ENCODE measurements at regions not wholly inside any gene's neighbourhood (a gene's known extent, or its start where the extent isn't known, plus 50 kb on each side); places are given as distances from the start of the nearest gene placed in this dataset.

DNA sequence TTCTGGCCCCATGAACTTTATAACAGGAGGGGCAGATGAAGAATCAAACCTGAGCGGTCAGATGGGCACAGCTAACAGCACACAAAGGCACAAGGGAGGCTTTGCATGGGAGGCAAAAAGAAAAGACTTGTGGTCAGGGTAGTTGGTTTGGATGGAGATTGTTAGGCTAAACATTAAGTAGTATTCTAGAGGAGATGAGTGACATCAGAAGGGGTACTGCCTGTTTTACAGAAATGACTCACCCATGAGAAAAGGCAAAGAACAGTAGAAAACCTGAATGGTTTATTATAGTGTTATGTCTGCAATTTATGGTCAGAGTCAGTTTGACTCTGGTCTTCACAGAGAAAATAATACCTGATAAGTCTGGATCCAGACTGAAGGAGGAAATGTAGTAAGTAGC lies 129.8 kb upstream of the KIRREL3 start:
- CTCF ChIA-PET (ENCODE audit: unreplicated experiment): no interaction called here
- Histone ChIP-seq H3K79me2 (ENCODE audit: insufficient read depth, low read depth, low read length) (no peaks in the 10 kb centered on the region), H4K20me1 (ENCODE audit: insufficient read depth, low read length) (no peaks in the 10 kb centered on the region), H2AFZ (ENCODE audit: low read length) (no peak overlapping the region), H3K36me3 (ENCODE audit: insufficient read depth, low read length) (no peaks in the 10 kb centered on the region), H3K4me1 (ENCODE audit: insufficient read depth, low read length, poor library complexity, severe bottlenecking) (no peaks in the 10 kb centered on the region), H3K27ac (ENCODE audit: low read depth, low read length, poor library complexity, severe bottlenecking) (no peak overlapping the region), H3K4me3 (ENCODE audit: low read depth, low read length, poor library complexity, severe bottlenecking) (no peak overlapping the region), H3K9me3 (ENCODE audit: low read length) (no peaks in the 10 kb centered on the region), H3K9me2 (ENCODE audit: insufficient read depth, low read length) (no peaks in the 10 kb centered on the region), H3K4me2 (ENCODE audit: low read length) (no peak overlapping the region)
- no peak for TF ChIP-seq EZH2phosphoT487 (IDR thresholded peaks at IDR 0.05; ENCODE audit: borderline replicate concordance, low read depth, low read length)
- TF ChIP-seq, protein P1, sequence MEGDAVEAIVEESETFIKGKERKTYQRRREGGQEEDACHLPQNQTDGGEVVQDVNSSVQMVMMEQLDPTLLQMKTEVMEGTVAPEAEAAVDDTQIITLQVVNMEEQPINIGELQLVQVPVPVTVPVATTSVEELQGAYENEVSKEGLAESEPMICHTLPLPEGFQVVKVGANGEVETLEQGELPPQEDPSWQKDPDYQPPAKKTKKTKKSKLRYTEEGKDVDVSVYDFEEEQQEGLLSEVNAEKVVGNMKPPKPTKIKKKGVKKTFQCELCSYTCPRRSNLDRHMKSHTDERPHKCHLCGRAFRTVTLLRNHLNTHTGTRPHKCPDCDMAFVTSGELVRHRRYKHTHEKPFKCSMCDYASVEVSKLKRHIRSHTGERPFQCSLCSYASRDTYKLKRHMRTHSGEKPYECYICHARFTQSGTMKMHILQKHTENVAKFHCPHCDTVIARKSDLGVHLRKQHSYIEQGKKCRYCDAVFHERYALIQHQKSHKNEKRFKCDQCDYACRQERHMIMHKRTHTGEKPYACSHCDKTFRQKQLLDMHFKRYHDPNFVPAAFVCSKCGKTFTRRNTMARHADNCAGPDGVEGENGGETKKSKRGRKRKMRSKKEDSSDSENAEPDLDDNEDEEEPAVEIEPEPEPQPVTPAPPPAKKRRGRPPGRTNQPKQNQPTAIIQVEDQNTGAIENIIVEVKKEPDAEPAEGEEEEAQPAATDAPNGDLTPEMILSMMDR (conservative IDR thresholded peaks at IDR 0.05; ENCODE audit: low read length): no peak
- POLR2A ChIA-PET: no interaction called here
- BruUV-seq (replicated peaks): no TSS peak
- no peak for DNase-seq (ENCODE audit: low spot score)
- intact Hi-C loops (cut with micrococcal nuclease; ENCODE audit: unreplicated experiment): no loop called here

GRCh38 chr11:127126986-127127385 lies 126.4 kb upstream of the KIRREL3 start:
- H3K9me2 ChIP-seq (ENCODE audit: insufficient read depth, low read length): no peaks in the 10 kb centered on the region
- H3K4me3 ChIP-seq (ENCODE audit: low read depth, low read length, poor library complexity, severe bottlenecking): no peak overlapping the region
- TF ChIP-seq, protein P1 (conservative IDR thresholded peaks at IDR 0.05; ENCODE audit: low read length): no peak
- TF ChIP-seq EZH2phosphoT487 (IDR thresholded peaks at IDR 0.05; ENCODE audit: borderline replicate concordance, low read depth, low read length): no peak
- H3K4me2 ChIP-seq (ENCODE audit: low read length): no peak overlapping the region
- BruUV-seq (replicated peaks): no TSS peak
- no peaks in the 10 kb centered on the region for H3K36me3 ChIP-seq (ENCODE audit: insufficient read depth, low read length)
- H3K79me2 ChIP-seq (ENCODE audit: insufficient read depth, low read depth, low read length): no peaks in the 10 kb centered on the region
- intact Hi-C loops (cut with micrococcal nuclease; ENCODE audit: unreplicated experiment): no loop called here
- no peaks in the 10 kb centered on the region for H4K20me1 ChIP-seq (ENCODE audit: insufficient read depth, low read length)
- no peaks in the 10 kb centered on the region for H3K9me3 ChIP-seq (ENCODE audit: low read length)
- ChIA-PET POLR2A (interaction anchor here (1.2 kb wide), 1 partner anchor 22 kb away, joined by 3 read pairs; no protein-coding TSS in a partner anchor), CTCF (ENCODE audit: unreplicated experiment) (no interaction called here)
- H3K4me1 ChIP-seq (ENCODE audit: insufficient read depth, low read length, poor library complexity, severe bottlenecking): no peaks in the 10 kb centered on the region
- no peak overlapping the region for H3K27ac ChIP-seq (ENCODE audit: low read depth, low read length, poor library complexity, severe bottlenecking)
- DNase-seq (ENCODE audit: low spot score): no peak
- H2AFZ ChIP-seq (ENCODE audit: low read length): no peak overlapping the region

GRCh38 chr11:127119356-127119755 lies 118.8 kb upstream of the KIRREL3 start:
- BruUV-seq (replicated peaks): no TSS peak
- Histone ChIP-seq H3K36me3 (ENCODE audit: insufficient read depth, low read length) (no peaks in the 10 kb centered on the region), H3K4me1 (ENCODE audit: insufficient read depth, low read length, poor library complexity, severe bottlenecking) (no peaks in the 10 kb centered on the region), H4K20me1 (ENCODE audit: insufficient read depth, low read length) (no peaks in the 10 kb centered on the region), H3K4me2 (ENCODE audit: low read length) (no peak overlapping the region), H3K9me2 (ENCODE audit: insufficient read depth, low read length) (no peaks in the 10 kb centered on the region), H3K4me3 (ENCODE audit: low read depth, low read length, poor library complexity, severe bottlenecking) (no peak overlapping the region), H2AFZ (ENCODE audit: low read length) (no peak overlapping the region), H3K79me2 (ENCODE audit: insufficient read depth, low read depth, low read length) (no peaks in the 10 kb centered on the region), H3K27ac (ENCODE audit: low read depth, low read length, poor library complexity, severe bottlenecking) (no peak overlapping the region), H3K9me3 (ENCODE audit: low read length) (no peaks in the 10 kb centered on the region)
- intact Hi-C loops (cut with micrococcal nuclease; ENCODE audit: unreplicated experiment): no loop called here
- DNase-seq (ENCODE audit: low spot score): no peak
- TF ChIP-seq, protein P1 (conservative IDR thresholded peaks at IDR 0.05; ENCODE audit: low read length): no peak
- no peak for TF ChIP-seq EZH2phosphoT487 (IDR thresholded peaks at IDR 0.05; ENCODE audit: borderline replicate concordance, low read depth, low read length)
- CTCF ChIA-PET (ENCODE audit: unreplicated experiment): no interaction called here
- POLR2A ChIA-PET: no interaction called here
